Heart right ventricle (tissue), 16 donors: ENCODE measurements at regions not wholly inside any gene's neighbourhood (a gene's known extent, or its start where the extent isn't known, plus 50 kb on each side); places are given as distances from the start of the nearest gene placed in this dataset.

Experiments used
- ATAC-seq, 8 donors: fragments of 200-7000 bp; cut with Tn5 transposase; one replicate each; pipeline ENCODE4 v1.9.1; 2020; ENCODE audit warnings: mild to moderate bottlenecking in 8 of 8, moderate library complexity in 8 of 8, moderate number of reproducible peaks in 1 of 8
- DNase-seq, 2 donors: peaks; one replicate each; pipeline ENCODE4 v3.0.0-alpha.2; 2020
- H3K27ac ChIP-seq, 10 donors: fragments of 200-600 bp; sonication (generic) in 2 of 10; one replicate each; pipeline versions ENCODE4 v1.5.0 to v1.8.0; 2020 to 2022; ENCODE audit warnings: mild to moderate bottlenecking in 3 of 10
- H3K27me3 ChIP-seq, 7 donors: fragments of 200-600 bp; one replicate each; pipeline ENCODE4 v1.8.0; 2021 to 2022; ENCODE audit warnings: mild to moderate bottlenecking in 2 of 7
- H3K36me3 ChIP-seq, 9 donors: fragments of 200-600 bp; sonication (generic) in 1 of 9; one replicate each; pipeline versions ENCODE4 v1.5.0 to v1.8.0; 2020 to 2022; ENCODE audit warnings: mild to moderate bottlenecking in 2 of 9
- H3K4me1 ChIP-seq, 9 donors: fragments of 200-600 bp; sonication (generic) in 1 of 9; one replicate each; pipeline versions ENCODE4 v1.5.0 to v1.8.0; 2020 to 2022; ENCODE audit warnings: mild to moderate bottlenecking in 4 of 9
- H3K4me3 ChIP-seq, 10 donors: fragments of 200-600 bp; sonication (generic) in 2 of 10; one replicate each; pipeline versions ENCODE4 v1.5.0 to v1.8.0; 2020 to 2022; ENCODE audit warnings: mild to moderate bottlenecking in 7 of 10, moderate library complexity in 2 of 10
- H3K9me3 ChIP-seq, 11 donors: fragments of 200-600 bp in 10 of 11; sonication (generic) in 2 of 11; one replicate each; pipeline versions ENCODE4 v1.5.0 to v1.8.0; 2013 to 2022; ENCODE audit warnings: mild to moderate bottlenecking in 2 of 11, control low read depth in 1 of 11, moderate library complexity in 1 of 11
- CTCF ChIP-seq, 9 donors: fragments of 200-600 bp; sonication (generic) in 2 of 9; IDR thresholded peaks; one replicate each; pipeline versions ENCODE4 v1.5.0 to v1.8.0; 2021 to 2022; ENCODE audit warnings: antibody characterized with exemption in 9 of 9, mild to moderate bottlenecking in 5 of 9, moderate library complexity in 1 of 9
- WGBS, 2 donors: extraction: QIAGEN DNeasy Blood & Tissue Kit; methylation state at CpG; one replicate each; pipeline ENCODE4 v1.1.7; 2013; ENCODE audit warnings: inconsistent platforms in 1 of 2; 5-methylcytosine and 5-hydroxymethylcytosine counted together
- intact Hi-C, 10 donors: fragments of 100-400 bp; cut with DNase I; formaldehyde crosslinking; loops; one replicate each; pipeline versions ENCODE4 v1.11.1 to v1.14.2; 2022
- donor health status: Arrhythmogenic right ventricular cardiomyopathy.
- donor health status: ischemic (EF 13 %, LVEDD 7.1; RV severe dilation, severe dysfunction).
- donor health status: healthy with polysubstance abuse.
- donor health status: DM: no; HTN: yes; CAD: no.
- donor health status: DM: no; HTN: no; CAD: no.
- donor health status: ischemic (EF 25% LVEDD 6.9; RV normal size, moderate dysfunction).
- donor health status: ischemic (EF 25% LVEDD 5.7; RV mildly dilated, moderate dysfunction).
- donor health status: healthy.
- donor health status: DM: yes; HTN: yes; CAD: no.
- donor health status: Ischemic cardiomyopathy.
- donor health status: ischemic (EF 35%, LVEDD 5.7; RV mildly dilated, moderate dysfunction).
- donor health status: nonischemic (EF 11% LVEDD 7.7; RV severe dilation, severe dysfunction).
- donor health status: DM: yes; HTN: yes; CAD: no.
- donor health status: PGD.
- donor health status: ischemic (EF 29% LVEDD 5.4; RV normal size, mild dysfunction).
- donor health status: nonischemic (EF 23%, LVEDD 6.1; RV moderate dilation, normal function).

- WGBS, 2 donors, result 96 to 97% methylated on average over 2 of the region's 2 CpGs
- no peaks in the 10 kb centered on the region for H3K9me3 ChIP-seq
- ATAC-seq (no peak), DNase-seq (no peak)
- no peaks in the 10 kb centered on the region for H3K36me3 ChIP-seq
- TF ChIP-seq CTCF (IDR thresholded peaks at IDR 0.05), result no peak
- no peaks in the 10 kb centered on the region for H3K27me3 ChIP-seq
- no peak overlapping the region for H3K27ac ChIP-seq
- H3K4me1 ChIP-seq, result peaks cover 0 to 27% (median 15%) of the 10 kb centered on the region in 9 donors
- H3K4me3 ChIP-seq, result no peak overlapping the region
- intact Hi-C loops, result loop anchor here in 5 of 10 donors (5.0 to 10.0 kb wide), 3 partner anchors 242 to 352 kb away; partner anchors contain the start of gene IVNS1ABP (in 4 of the 5)
Observed at GRCh38 chr1:185666582-185666981, 67.6 kb upstream of the HMCN1 start.

GRCh38 chr1:185663771-185664296 is 70.4 kb upstream of the HMCN1 start:
- no peak for DNase-seq
- Histone ChIP-seq H3K9me3 (no peaks in the 10 kb centered on the region), H3K27ac (no peak overlapping the region), H3K4me1 (peaks cover 0 to 16% (median 5%) of the 10 kb centered on the region in 9 donors), H3K27me3 (no peaks in the 10 kb centered on the region), H3K4me3 (no peak overlapping the region), H3K36me3 (no peaks in the 10 kb centered on the region)
- WGBS, 2 donors, result 48 to 80% methylated on average over 1 of the region's 1 CpG
- intact Hi-C loops, result loop anchor here in 3 of 10 donors (10.0 kb wide), 2 partner anchors 239 to 349 kb away; partner anchors contain the start of gene IVNS1ABP (in 2 of the 3)
- TF ChIP-seq CTCF (IDR thresholded peaks at IDR 0.05), result no peak
- no peak for ATAC-seq

- ATAC-seq, result no peak
- DNase-seq, result no peak
- intact Hi-C loops, result loop anchor here in 3 of 10 donors (10.0 kb wide), 2 partner anchors 239 to 349 kb away; partner anchors contain the start of gene IVNS1ABP (in 2 of the 3)
Observed at GRCh38 chr1:185663332-185663731, 70.9 kb upstream of the HMCN1 start.

GRCh38 chr1:185661971-185662370 is 72.2 kb upstream of the HMCN1 start:
- TF ChIP-seq CTCF (IDR thresholded peaks at IDR 0.05), result no peak
- Histone ChIP-seq H3K4me1 (peaks cover 0 to 10% (median 0%) of the 10 kb centered on the region in 9 donors), H3K9me3 (no peaks in the 10 kb centered on the region), H3K27me3 (no peaks in the 10 kb centered on the region), H3K27ac (peak overlapping the region in 1 of 10 donors; percentile 34), H3K4me3 (no peak overlapping the region), H3K36me3 (no peaks in the 10 kb centered on the region)
- no peak for DNase-seq
- WGBS, 2 donors, result 86 to 88% methylated on average over 2 of the region's 2 CpGs
- intact Hi-C loops, result loop anchor here in 3 of 10 donors (10.0 kb wide), 2 partner anchors 237 to 347 kb away; partner anchors contain the start of gene IVNS1ABP (in 2 of the 3)
- ATAC-seq, result no peak

More at GRCh38 chr1:185663332-185663731, 70.9 kb upstream of the HMCN1 start:
- TF ChIP-seq CTCF (IDR thresholded peaks at IDR 0.05), result no peak
- Histone ChIP-seq H3K4me3 (no peak overlapping the region), H3K27me3 (no peaks in the 10 kb centered on the region), H3K36me3 (no peaks in the 10 kb centered on the region), H3K4me1 (peaks cover 0 to 13% (median 5%) of the 10 kb centered on the region in 9 donors), H3K27ac (no peak overlapping the region), H3K9me3 (no peaks in the 10 kb centered on the region)
- WGBS, 2 donors, result 78 to 85% methylated on average over 1 of the region's 1 CpG
